ENCODE measurements at regions not wholly inside any gene's neighbourhood (a gene's known extent, or its start where the extent isn't known, plus 50 kb on each side); places are given as distances from the start of the nearest gene placed in this dataset.

DNA sequence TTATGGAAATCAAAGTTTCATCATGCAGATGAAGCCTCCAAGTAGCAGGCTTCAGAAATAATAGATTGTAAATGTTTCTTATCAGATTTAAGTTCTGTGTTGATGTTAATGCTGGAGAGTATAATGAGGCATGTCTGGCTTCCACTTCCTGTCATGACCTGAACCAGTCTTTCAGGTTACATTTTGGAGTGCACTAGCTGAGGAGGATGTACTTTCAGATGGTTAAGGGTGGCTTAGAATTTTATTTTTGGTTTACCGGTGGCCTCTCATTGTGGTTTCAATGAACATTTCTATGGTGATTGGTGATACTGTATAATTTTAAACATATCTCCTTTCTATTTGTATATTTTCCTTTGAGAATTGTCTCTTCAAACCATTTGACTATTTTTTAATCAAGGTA, 890.4 kb downstream of the SH3BGRL start:
- no peak for TF ChIP-seq CTCF (IDR thresholded peaks at IDR 0.05; ENCODE audit: poor library complexity, severe bottlenecking)
- TF ChIP-seq, protein P1, sequence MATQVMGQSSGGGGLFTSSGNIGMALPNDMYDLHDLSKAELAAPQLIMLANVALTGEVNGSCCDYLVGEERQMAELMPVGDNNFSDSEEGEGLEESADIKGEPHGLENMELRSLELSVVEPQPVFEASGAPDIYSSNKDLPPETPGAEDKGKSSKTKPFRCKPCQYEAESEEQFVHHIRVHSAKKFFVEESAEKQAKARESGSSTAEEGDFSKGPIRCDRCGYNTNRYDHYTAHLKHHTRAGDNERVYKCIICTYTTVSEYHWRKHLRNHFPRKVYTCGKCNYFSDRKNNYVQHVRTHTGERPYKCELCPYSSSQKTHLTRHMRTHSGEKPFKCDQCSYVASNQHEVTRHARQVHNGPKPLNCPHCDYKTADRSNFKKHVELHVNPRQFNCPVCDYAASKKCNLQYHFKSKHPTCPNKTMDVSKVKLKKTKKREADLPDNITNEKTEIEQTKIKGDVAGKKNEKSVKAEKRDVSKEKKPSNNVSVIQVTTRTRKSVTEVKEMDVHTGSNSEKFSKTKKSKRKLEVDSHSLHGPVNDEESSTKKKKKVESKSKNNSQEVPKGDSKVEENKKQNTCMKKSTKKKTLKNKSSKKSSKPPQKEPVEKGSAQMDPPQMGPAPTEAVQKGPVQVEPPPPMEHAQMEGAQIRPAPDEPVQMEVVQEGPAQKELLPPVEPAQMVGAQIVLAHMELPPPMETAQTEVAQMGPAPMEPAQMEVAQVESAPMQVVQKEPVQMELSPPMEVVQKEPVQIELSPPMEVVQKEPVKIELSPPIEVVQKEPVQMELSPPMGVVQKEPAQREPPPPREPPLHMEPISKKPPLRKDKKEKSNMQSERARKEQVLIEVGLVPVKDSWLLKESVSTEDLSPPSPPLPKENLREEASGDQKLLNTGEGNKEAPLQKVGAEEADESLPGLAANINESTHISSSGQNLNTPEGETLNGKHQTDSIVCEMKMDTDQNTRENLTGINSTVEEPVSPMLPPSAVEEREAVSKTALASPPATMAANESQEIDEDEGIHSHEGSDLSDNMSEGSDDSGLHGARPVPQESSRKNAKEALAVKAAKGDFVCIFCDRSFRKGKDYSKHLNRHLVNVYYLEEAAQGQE (IDR thresholded peaks at IDR 0.05; ENCODE audit: borderline replicate concordance) = no peak
